DND-41 (cell line): ENCODE measurements at regions not wholly inside any gene's neighbourhood (a gene's known extent, or its start where the extent isn't known, plus 50 kb on each side); places are given as distances from the start of the nearest gene placed in this dataset.

ENCODE experiments used
- ATAC-seq: fragments of 200-7000 bp; cut with Tn5 transposase; 3 replicates; pipeline ENCODE4 v1.9.1; 2021; ENCODE audit warnings: low read depth; ENCODE audit not compliant: insufficient read depth
- DNase-seq: peaks from one replicate; pipeline ENCODE4 v3.0.0-alpha.2; 2020
- H2AFZ ChIP-seq: 2 replicates; pipeline ENCODE4 v1.6.0; 2012; ENCODE audit warnings: low read depth, low read length
- H3K27ac ChIP-seq: 2 replicates; pipeline ENCODE4 v1.5.1; 2012; ENCODE audit warnings: low read length, inconsistent platforms
- H3K27me3 ChIP-seq: fragments of 200-600 bp; sonication (generic); 2 replicates; pipeline ENCODE4 v1.6.0; 2012; ENCODE audit warnings: low read length, mild to moderate bottlenecking, inconsistent platforms; ENCODE audit not compliant: insufficient read depth, poor library complexity
- H3K36me3 ChIP-seq: 2 replicates; pipeline ENCODE4 v1.5.1; 2012; ENCODE audit warnings: low read length, inconsistent platforms; ENCODE audit not compliant: insufficient read depth
- H3K4me1 ChIP-seq: 2 replicates; pipeline ENCODE4 v1.5.1; 2012; ENCODE audit warnings: mild to moderate bottlenecking, low read length; ENCODE audit not compliant: insufficient read depth
- H3K4me2 ChIP-seq: 2 replicates; pipeline ENCODE4 v1.6.0; 2012; ENCODE audit warnings: mild to moderate bottlenecking, moderate library complexity, low read length, inconsistent platforms; ENCODE audit not compliant: insufficient read depth
- H3K4me3 ChIP-seq, 2 experiments: fragments of 200-600 bp in 1 of 2; shearing (Covaris generic) in 1 of 2; 2 replicates each; pipeline ENCODE4 v1.5.1; 2012 to 2016; ENCODE audit warnings: inconsistent platforms in 2 of 2, low read length in 2 of 2, mild to moderate bottlenecking in 2 of 2, low read depth in 1 of 2, moderate library complexity in 1 of 2
- H3K79me2 ChIP-seq: 2 replicates; pipeline ENCODE4 v1.6.0; 2012; ENCODE audit warnings: low read length, inconsistent platforms; ENCODE audit not compliant: insufficient read depth
- H3K9ac ChIP-seq: 2 replicates; pipeline ENCODE4 v1.6.0; 2012; ENCODE audit warnings: low read depth, mild to moderate bottlenecking, inconsistent platforms, low read length, moderate library complexity
- H3K9me3 ChIP-seq: 2 replicates; pipeline ENCODE4 v1.5.1; 2012; ENCODE audit warnings: low read length, moderate library complexity, mild to moderate bottlenecking, inconsistent platforms; ENCODE audit not compliant: insufficient read depth, severe bottlenecking
- H4K20me1 ChIP-seq: 2 replicates; pipeline ENCODE4 v1.6.0; 2012; ENCODE audit warnings: low read length; ENCODE audit not compliant: insufficient read depth
- EZH2 ChIP-seq: IDR thresholded peaks from 3 replicates; pipeline ENCODE4 v1.6.1; 2012; ENCODE audit warnings: borderline replicate concordance, low read depth, mild to moderate bottlenecking, moderate library complexity, low read length, inconsistent platforms; ENCODE audit not compliant: severe bottlenecking
- TF ChIP-seq, protein P1 (sequence below): IDR thresholded peaks from 2 replicates; pipeline ENCODE4 v1.5.1; 2012; ENCODE audit warnings: borderline replicate concordance, low read length, moderate library complexity, mild to moderate bottlenecking; ENCODE audit not compliant: poor library complexity, severe bottlenecking; ENCODE audit errors: extremely low read depth

DNA sequence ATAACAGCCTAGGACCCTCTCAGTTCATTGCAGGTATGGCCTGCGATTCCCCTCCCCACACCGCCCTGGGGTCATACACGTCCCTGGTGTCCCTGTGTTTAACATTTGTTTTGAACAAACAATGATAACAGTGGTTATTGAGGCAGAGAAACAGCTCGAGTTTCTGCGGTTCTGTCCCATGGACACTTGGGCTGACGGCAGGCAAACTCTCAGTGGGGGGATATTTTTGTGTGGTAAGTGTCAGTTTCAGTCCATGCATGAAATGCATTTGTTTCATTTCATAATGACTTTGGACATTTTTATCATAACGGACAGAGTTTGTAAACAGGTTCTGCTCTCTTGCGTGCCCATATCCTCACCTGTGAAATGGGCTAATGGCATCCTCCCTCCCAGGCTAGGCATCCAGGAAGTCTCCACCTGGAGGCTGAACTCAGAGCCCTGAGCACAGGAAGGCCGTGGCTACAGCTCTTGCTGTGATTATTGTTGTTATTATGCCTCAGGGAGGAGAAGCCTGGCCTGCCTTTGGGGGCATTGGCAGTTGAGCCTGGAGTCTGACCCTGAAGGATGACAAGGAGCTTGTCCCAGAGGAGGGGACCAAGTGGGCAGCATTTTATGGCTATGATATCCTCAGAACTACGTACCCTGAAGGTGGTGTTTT is 190.9 kb downstream of the GADD45G start:
- H4K20me1 ChIP-seq, result no peaks in the 10 kb centered on the region
- ATAC-seq (no peak), DNase-seq (no peak)
- no peak overlapping the region for H3K27ac ChIP-seq
- no peaks in the 10 kb centered on the region for H3K27me3 ChIP-seq
- H3K4me3 ChIP-seq, result no peak overlapping the region
- H3K9me3 ChIP-seq, result no peaks in the 10 kb centered on the region
- TF ChIP-seq, protein P1, sequence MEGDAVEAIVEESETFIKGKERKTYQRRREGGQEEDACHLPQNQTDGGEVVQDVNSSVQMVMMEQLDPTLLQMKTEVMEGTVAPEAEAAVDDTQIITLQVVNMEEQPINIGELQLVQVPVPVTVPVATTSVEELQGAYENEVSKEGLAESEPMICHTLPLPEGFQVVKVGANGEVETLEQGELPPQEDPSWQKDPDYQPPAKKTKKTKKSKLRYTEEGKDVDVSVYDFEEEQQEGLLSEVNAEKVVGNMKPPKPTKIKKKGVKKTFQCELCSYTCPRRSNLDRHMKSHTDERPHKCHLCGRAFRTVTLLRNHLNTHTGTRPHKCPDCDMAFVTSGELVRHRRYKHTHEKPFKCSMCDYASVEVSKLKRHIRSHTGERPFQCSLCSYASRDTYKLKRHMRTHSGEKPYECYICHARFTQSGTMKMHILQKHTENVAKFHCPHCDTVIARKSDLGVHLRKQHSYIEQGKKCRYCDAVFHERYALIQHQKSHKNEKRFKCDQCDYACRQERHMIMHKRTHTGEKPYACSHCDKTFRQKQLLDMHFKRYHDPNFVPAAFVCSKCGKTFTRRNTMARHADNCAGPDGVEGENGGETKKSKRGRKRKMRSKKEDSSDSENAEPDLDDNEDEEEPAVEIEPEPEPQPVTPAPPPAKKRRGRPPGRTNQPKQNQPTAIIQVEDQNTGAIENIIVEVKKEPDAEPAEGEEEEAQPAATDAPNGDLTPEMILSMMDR, result no peak
- TF ChIP-seq EZH2, result no peak
- H3K9ac ChIP-seq, result no peak overlapping the region
- H3K4me1 ChIP-seq, result no peaks in the 10 kb centered on the region
- no peak overlapping the region for H3K4me2 ChIP-seq
- no peak overlapping the region for H2AFZ ChIP-seq
- H3K36me3 ChIP-seq, result no peaks in the 10 kb centered on the region
- no peaks in the 10 kb centered on the region for H3K79me2 ChIP-seq

DNA sequence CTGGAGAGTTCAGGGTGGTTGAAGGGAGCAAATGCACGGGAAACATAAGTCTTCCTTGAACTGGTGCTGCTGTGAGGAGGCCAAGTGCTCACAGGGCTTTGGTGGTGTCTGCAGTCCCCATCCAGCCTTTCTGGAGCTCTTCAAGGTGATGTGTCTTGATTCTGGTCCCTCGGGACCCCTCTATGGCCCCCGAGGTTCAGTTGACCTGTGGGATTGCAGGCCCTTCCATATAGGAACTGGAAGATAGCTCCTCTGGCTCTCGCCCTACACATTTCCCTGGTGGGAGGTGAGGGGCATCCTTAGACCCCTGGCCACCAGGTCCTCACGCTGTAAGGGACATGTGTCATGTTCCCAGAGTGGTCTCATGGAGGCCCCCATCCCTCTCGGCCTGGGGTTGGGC is 191.8 kb downstream of the GADD45G start:
- ATAC-seq (no peak), DNase-seq (no peak)
- Histone ChIP-seq H3K4me2 (no peak overlapping the region), H2AFZ (no peak overlapping the region), H3K36me3 (no peaks in the 10 kb centered on the region), H3K4me1 (no peaks in the 10 kb centered on the region), H3K9ac (no peak overlapping the region), H4K20me1 (no peaks in the 10 kb centered on the region), H3K79me2 (no peaks in the 10 kb centered on the region), H3K9me3 (no peaks in the 10 kb centered on the region), H3K27ac (no peak overlapping the region), H3K4me3 (no peak overlapping the region), H3K27me3 (no peaks in the 10 kb centered on the region)
- TF ChIP-seq, protein P1, result no peak
- TF ChIP-seq EZH2, result no peak

DNA sequence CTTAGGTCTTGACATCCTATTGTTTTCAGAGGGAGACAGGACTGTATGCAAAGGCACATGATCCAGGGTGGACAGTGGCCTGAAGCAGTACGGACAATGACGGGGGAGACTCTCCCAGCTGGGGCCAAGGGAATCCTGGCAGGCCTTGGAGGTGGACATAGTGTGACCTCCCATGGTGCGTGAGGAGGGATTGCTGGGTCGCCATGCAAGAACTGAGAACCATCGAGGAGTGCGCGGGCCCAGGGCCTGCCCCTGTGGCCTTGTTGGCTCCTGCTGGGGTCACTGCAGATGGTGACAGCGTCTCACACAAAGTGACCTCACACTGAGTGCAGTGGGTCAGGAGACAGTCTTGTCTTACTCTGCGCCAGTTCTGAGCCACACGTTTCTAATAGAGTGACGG is 192.4 kb downstream of the GADD45G start:
- H3K9ac ChIP-seq, result no peak overlapping the region
- H3K79me2 ChIP-seq, result no peaks in the 10 kb centered on the region
- no peak overlapping the region for H2AFZ ChIP-seq
- H4K20me1 ChIP-seq, result no peaks in the 10 kb centered on the region
- no peak overlapping the region for H3K4me3 ChIP-seq
- DNase-seq (no peak), ATAC-seq (no peak)
- no peak overlapping the region for H3K4me2 ChIP-seq
- H3K27ac ChIP-seq, result no peak overlapping the region
- TF ChIP-seq, protein P1, result no peak
- TF ChIP-seq EZH2, result no peak
- H3K9me3 ChIP-seq, result no peaks in the 10 kb centered on the region
- no peaks in the 10 kb centered on the region for H3K4me1 ChIP-seq
- H3K27me3 ChIP-seq, result no peaks in the 10 kb centered on the region
- no peaks in the 10 kb centered on the region for H3K36me3 ChIP-seq
